ENCODE measurements at regions not wholly inside any gene's neighbourhood (a gene's known extent, or its start where the extent isn't known, plus 50 kb on each side); places are given as distances from the start of the nearest gene placed in this dataset.

GRCh38 chr5:124461157-124461556 lies 285.3 kb downstream of the ZNF608 start:
- TF ChIP-seq, protein P1, sequence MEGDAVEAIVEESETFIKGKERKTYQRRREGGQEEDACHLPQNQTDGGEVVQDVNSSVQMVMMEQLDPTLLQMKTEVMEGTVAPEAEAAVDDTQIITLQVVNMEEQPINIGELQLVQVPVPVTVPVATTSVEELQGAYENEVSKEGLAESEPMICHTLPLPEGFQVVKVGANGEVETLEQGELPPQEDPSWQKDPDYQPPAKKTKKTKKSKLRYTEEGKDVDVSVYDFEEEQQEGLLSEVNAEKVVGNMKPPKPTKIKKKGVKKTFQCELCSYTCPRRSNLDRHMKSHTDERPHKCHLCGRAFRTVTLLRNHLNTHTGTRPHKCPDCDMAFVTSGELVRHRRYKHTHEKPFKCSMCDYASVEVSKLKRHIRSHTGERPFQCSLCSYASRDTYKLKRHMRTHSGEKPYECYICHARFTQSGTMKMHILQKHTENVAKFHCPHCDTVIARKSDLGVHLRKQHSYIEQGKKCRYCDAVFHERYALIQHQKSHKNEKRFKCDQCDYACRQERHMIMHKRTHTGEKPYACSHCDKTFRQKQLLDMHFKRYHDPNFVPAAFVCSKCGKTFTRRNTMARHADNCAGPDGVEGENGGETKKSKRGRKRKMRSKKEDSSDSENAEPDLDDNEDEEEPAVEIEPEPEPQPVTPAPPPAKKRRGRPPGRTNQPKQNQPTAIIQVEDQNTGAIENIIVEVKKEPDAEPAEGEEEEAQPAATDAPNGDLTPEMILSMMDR (IDR thresholded peaks at IDR 0.05; ENCODE audit: control extremely low read depth in 1 of 3, insufficient read depth in 1 of 3, low read depth in 1 of 3, low read length in 3 of 3), result no peak
- TF ChIP-seq SAP30 (IDR thresholded peaks at IDR 0.05; ENCODE audit: insufficient read depth, insufficient replicate concordance, low read length), result no peak
- no peak for TF ChIP-seq CHD1 (IDR thresholded peaks at IDR 0.05; ENCODE audit: low read depth, low read length)
- no peak for TF ChIP-seq YY1 (IDR thresholded peaks at IDR 0.05; ENCODE audit: low read depth, low read length)
- no peak for TF ChIP-seq RFX5 (IDR thresholded peaks at IDR 0.05; ENCODE audit: borderline replicate concordance, low read depth, low read length)
- no peak for TF ChIP-seq CHD7 (IDR thresholded peaks at IDR 0.05; ENCODE audit: insufficient replicate concordance, low read length)
- TF ChIP-seq POLR2A (IDR thresholded peaks at IDR 0.05; ENCODE audit: control extremely low read depth in 1 of 2, low read depth in 2 of 2, low read length in 2 of 2), result no peak
- TF ChIP-seq, protein P2, sequence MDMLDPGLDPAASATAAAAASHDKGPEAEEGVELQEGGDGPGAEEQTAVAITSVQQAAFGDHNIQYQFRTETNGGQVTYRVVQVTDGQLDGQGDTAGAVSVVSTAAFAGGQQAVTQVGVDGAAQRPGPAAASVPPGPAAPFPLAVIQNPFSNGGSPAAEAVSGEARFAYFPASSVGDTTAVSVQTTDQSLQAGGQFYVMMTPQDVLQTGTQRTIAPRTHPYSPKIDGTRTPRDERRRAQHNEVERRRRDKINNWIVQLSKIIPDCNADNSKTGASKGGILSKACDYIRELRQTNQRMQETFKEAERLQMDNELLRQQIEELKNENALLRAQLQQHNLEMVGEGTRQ (IDR thresholded peaks at IDR 0.05; ENCODE audit: low read length), result no peak
- TF ChIP-seq SIN3A (conservative IDR thresholded peaks at IDR 0.05 in 1 of 2, IDR thresholded peaks at IDR 0.05 in 1 of 2; ENCODE audit: low read depth in 1 of 2, low read length in 2 of 2), result no peak

Measured in H1 (cell line).